Hepatic stellate cell (primary cell): ENCODE measurements at regions not wholly inside any gene's neighbourhood (a gene's known extent, or its start where the extent isn't known, plus 50 kb on each side); places are given as distances from the start of the nearest gene placed in this dataset.

Experiments
- DNase-seq: peaks from one replicate; pipeline ENCODE4 v3.0.0; 2011; ENCODE audit warnings: low spot score

DNA sequence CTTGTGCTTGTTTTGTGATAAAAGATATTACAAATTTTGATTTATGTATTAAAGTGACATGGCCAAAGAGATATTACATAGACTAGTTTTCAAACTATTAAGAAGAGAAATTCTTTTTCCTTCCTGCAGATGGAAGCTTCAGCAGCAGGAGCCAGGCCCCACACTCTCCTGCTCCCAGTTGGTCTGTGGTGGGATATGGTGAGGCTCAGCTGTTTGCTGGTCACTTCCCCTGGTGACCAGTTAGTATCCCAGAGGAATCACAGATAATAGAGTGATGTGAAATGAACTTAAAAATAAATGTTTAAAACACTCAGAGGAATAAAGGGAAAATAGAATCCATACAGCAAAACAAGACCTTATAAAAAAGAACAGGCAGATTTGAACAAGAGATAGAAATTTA lies 154.7 kb downstream of the KTN1 start:
- no peak for DNase-seq

DNA sequence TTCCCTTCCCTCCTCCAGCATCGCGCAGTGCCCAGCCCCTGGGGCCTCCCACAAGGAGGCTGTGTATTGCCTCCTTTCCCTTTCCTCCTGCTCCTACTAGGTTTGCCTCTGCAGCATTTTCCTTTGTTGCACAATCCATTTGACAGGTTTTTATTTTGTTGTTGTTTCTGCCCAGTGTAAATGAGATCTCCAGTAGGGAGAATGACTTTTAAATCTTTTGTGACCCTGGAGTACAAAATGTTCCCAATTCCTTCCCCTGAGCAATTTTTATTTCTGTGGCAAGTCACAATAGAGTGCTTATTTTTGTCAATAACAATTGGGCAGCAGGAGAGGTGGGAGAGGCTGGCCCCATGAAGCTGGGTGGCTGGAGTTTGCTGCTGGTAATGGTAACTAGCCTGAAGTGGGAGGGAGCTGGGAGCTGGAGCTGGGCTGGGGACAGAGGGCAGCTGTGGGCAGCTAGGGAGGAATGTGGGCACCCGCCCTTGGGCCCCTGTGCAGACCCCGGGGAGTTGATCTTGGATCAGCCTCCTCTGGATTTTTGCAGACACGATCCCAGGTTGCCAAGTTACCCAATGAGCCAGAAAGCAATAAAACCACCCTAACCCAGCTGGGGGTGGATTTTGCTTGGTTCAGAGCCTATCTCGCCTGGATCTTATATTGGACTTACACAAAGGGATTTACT lies 160.1 kb downstream of the KTN1 start:
- DNase-seq: no peak

DNA sequence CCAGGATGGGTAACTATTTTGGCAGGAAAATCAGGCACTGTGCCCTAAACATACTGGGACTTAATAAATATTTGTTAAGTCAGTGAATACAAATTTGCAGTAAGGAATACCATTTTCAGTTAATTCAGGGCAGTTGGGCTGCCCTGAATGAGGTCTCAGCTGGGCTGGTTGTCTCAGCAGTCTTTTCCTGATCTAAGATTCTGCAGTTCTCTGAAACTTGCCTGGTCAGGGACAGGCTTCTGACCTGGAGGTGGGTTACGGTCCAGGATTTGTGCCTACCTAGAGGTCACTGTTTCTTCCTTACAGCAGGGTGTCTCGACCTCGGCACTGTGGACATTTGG lies 160.6 kb downstream of the KTN1 start:
- DNase-seq: no peak

DNA sequence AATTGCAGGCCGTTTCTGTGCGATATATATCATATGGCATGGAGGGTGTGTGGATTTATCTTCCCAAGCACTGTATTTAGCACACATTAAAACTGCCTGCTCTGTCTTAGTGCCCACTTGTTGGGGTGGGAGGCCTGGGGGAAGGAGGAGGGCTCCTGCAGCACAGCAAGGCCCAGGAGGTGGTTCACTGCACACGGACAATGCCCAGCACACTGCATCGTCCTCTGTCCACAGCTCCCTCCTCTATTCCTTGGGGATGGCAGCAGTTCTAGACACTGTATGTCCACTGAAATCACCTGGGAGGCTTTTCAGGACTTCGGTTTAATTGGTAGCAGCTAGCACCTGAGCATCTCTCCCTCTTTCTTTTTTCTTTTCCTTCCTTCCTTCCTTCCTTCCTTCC lies 161.2 kb downstream of the KTN1 start:
- DNase-seq: no peak

DNA sequence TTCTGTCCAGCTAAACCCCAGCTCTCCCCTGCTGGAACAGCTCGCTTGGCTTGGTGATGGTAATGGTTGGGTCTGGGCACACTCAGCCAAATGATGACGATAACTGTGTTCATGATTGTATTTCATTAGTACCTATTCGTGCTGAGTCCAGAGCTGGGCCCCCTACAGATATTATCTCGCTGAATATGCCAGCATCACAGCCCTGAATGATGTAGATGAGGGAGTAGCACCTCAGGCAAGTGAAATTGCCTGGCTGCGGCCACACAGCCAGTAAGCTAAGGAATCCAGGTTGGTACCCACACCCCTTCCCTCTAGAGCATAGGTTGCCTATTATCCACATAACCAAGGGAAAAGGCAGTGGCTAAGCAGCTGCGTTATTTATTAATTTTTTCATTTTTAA lies 163.5 kb downstream of the KTN1 start:
- no peak for DNase-seq

DNA sequence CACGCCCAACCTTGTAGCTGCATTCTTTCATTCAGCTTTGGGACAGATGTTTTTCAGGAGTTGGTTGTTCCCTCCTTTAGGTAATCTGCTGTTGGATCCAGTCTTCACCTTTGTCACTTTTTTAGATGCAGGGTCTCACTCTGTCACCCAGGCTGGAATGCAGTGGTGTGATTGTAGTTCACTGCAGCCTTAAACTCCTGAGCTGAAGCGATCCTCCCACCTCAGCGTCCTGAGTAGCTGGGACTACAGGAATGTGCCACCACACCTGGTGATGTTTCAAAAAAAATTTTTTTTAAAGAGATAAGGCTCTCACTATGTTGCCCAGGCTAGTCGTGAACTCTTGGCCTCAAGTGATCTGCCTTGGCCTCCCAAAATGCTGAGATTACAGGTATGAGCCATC lies 164.3 kb downstream of the KTN1 start:
- no peak for DNase-seq

DNA sequence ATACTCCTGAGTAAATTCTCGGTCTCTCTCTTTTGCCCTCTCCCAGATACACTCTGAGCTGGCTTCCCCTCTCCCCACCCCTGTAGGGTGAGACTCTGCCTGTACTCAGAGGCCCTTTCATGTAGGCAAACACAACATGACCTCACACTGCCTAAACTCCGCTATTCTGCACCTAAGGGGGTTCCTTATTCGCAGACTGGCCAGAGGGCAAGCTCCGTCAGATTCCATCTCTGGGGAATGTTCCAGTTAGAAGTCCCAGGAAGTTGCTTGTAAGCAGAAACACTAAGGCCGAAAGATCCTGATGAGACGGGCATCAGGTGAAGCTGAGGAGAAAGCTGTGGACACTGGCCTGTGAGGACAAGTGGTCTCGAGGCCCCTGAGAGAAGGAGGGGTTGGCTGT lies 165.9 kb downstream of the KTN1 start:
- no peak for DNase-seq

DNA sequence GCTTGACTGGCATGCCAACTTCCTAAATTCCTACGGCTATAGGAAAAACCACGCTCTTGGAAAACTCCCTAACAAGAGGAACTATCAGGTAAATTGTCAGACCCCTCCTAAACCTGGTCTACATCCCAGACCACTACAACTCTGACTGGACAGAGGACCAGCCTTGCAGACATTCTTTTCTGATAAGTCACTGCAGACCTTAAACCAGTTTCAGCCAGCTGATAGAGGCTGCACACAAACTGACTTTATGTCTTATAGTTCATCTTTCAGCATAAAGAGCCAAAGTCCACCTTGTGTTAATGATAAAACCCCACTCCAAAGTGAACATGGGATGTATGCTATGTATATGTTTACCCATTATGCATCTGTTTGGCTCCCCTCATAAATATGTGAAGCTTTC lies 166.6 kb downstream of the KTN1 start:
- no peak for DNase-seq

DNA sequence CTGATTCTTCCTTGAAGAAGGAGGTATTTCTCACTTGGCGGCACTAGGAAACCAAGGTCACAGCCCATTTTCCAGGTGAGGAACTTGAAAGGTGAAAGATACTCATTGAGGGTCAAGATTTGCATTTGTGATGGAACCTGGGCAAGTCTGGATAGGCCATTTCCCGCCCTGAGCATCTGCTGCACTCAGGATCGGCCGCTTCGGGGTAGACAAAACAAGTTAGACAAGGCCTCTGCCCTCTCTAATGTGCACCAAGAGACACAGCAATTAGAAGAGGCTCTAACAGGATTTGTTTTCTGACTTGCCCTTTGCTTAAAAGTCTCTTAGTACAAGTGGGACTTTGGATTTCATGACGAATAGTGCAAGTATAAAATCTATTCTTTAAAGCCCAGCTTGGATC lies 167.2 kb downstream of the KTN1 start:
- DNase-seq: no peak

DNA sequence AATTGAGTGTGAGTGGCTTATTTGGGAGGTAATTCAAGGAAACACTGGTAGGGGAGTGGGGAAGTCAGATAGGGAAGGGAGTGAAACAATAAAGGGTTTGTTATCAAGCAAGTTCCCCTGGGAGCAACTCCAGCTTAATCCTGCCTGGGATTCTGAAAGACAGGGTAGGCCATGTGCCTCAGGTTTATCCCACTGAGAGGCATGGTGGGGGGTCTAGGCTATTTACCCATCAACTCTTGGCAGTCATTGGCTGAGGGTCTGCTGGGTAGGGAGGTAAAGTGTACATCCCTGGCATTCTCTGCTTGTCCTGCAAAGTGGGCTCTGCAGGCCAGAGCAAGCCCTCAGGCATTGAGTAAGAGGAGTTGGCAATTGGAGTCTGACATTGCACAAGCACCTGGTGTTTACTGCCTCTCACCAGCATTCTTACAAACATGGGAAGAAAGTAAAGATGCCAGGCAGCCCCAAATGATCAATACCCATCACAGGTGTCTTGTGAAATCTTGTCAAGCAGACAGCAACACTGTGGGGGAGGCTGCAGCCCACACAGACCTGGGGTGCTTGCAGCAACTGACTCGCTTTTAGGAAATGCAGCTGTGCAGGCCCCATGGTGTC lies 169.3 kb downstream of the KTN1 start:
- no peak for DNase-seq

DNA sequence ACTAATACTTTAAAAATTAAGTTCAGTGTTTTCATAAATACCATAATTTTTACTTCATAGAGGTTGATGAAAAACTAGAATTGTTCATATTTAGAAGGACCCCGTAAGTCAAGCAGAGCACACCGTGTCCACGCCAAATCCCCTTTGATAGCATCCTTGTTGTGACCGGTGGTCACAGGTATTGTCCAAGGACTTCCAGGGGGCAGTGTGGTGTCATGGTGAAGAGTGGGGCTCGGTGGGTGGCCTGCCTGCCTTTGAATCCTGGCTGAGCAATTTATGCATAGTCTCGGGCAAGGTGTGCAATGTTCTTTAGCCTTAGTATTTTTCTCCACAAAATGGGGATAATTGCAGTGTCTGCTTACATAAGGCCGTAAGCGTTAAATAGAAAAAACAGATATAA lies 169.9 kb downstream of the KTN1 start:
- no peak for DNase-seq

DNA sequence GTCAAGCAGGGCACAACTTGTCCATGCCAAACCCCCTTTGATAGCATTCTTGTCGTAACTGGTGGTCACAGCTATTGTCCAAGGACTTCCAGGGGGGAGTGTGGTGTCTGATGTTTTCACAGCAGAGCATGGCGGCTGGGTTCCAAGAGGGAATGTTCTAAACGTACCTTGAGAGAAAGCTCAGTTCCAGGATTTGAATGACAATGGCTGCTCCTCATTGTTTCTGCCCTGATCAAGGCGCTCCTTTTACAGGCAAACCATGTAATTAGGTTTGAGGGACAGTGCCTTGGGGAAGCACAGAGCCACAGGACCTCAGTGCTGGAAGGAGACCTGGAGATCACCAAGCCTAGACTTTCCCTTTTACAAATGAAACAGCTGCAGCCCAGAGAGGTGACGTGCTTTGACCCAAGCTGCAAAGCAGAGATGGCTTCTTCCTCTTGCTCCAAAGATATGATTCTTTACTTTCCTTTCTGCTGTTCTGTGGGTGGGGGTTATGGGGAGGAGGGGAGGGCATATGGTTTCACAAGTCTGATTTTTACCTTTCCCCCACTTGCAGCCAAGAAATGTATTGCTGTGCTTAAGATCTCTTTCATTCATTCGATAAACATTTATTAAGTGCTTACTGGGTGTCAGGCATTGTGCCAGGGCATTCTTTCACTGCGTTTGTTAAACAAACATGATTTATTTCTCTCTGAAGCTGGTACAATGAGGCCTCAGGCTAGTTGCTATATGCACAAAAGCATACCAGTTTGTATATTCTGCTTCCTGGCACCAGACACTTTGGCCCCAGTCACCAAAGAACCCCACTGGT lies 172.8 kb downstream of the KTN1 start:
- peak; percentile 8 for DNase-seq

DNA sequence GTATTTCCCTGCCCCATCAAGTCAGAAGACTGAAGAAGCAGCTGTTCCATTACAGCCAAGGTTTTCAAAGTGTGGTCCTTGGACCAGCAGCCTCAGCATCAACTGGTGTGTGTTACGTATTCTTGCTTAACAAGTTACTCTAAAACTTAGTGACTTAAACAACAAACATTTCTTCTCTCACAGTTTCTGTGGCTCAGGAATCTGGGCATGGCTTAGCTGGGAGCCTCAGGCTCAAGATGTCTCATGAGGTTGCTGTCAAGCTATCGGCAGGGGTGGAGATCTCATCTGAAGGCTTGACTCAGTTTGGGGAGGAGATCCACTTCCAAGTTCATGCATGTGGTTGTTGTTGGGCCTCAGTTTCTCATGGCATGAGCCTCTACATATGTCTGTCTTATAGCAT lies 174.5 kb downstream of the KTN1 start:
- DNase-seq: no peak

DNA sequence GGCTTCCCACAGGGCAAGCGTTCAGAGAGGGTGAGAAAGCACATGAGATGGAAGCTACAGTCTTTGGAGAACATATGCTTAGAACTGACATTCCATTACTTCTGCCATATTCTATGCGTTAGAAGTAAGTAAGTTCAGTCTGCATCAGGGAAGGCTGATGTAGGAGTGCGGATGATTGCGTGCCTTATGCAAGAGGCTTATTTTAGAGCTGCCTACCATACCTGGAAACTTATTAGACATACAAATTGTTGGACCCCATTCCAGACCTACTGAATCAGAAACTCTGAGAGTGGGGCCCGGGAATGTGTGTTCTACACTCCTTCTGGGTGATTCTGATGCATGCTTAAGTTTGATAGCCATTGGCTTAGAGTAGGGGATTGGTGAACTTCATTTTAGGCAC lies 174.9 kb downstream of the KTN1 start:
- no peak for DNase-seq

DNA sequence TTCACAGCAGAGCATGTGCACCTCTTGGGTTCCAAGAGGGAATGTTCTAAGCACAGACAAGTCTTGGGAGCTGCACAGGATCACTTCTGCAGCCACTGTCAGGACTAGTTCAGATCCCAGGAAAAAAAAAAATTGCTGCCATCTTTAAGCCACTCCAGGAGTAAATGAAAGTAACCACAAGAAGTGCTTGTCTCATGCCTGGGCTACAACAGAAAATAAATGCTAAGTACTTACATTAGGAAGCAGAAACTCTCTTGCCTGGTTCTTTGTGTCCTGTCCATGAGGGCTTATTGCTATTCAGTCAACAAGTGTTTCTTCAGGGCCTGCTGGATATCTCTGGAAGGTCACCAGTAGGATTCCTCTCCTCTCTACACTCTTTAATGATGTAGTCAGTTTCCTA lies 176.1 kb downstream of the KTN1 start:
- DNase-seq: no peak

DNA sequence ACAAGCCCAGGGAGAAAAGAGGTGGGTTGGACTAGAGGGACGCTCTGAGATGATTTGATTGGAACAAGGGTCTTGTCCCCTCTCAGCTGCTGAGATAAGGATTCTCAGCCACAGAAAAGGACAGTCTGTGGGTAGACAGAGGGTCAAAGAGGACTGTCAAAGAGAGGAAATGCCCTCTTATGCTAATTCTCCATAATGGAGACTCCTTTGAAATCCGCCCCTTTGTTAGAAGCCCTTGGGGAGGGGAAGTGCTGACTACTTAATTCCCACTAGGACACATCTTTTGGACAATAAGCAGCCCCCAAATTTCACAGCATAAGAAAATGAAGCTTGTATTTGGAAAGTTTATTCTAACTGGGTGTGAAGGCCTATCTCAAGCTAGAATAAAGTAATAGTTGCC lies 176.6 kb downstream of the KTN1 start:
- no peak for DNase-seq

DNA sequence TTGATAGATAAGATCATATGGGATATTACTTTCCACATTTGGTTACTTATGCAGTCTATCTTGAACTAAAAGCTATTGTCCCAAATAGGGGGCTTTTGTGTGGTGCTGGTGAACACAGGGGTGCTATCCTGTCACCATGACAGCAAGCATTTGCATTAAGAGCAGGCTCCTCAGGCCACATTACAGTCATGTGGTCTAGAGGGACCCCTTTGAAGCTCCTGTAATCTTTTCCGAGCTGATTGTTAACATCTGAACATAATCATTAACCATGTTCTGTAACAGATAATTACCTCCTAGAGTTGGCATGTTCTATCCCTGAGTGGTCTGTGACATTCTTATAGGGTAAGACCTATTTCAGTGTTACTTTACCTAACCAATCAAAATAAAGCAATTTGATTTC lies 178.8 kb downstream of the KTN1 start:
- no peak for DNase-seq

DNA sequence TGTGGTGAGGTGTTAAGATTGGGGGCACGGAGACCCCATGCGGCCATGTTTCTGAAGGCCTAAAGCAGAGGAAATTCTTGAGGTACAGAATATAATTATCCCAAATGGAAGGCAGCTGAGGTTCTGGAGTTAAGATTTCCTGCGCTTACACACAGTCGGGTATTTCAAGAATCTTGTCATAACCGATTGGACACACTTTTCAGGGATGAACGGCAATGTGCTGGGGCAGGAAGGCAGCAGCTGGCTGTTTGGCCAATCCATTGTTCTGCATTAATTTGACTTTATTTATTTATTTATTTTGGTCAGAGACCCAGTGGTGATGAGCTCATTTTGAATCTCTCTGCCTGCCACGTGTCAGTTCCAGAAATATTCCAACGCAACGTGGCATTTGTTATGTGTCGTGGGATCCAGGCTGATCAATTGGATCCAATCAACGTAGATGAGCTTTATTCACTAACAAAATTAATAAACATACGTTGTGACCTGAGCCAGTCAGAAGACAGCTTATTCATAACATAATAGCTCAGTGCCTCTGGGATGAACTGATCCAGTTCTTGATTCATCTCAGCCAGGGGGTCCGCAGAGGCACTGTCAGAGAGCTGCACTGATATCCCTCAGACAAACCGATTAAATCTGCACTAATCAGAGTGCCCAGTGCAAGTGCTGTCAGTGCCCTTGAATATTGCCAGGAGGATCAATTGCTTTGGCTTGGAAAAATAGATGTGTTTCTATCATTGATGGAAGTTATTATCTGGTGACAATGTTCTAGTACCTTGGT lies 181.0 kb downstream of the KTN1 start:
- no peak for DNase-seq

DNA sequence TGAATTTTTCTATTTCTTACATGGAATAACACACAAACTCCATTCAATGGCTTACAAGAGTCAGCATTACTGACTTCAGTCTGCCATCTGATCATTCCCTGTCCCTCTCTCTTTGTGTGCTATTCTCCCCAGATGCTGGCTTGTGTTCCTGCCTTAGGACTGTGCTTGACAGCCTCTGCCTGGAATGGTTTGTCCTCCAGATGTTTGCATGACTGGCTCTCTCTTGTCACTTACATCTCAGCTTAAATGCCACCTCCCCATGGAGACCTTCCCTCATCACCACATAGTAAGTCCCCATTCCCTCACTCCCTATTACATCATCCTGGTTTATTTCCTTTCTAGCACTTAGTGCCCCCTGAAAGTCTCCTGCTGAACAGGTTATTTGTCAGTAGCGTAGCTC lies 181.6 kb downstream of the KTN1 start:
- DNase-seq: no peak

DNA sequence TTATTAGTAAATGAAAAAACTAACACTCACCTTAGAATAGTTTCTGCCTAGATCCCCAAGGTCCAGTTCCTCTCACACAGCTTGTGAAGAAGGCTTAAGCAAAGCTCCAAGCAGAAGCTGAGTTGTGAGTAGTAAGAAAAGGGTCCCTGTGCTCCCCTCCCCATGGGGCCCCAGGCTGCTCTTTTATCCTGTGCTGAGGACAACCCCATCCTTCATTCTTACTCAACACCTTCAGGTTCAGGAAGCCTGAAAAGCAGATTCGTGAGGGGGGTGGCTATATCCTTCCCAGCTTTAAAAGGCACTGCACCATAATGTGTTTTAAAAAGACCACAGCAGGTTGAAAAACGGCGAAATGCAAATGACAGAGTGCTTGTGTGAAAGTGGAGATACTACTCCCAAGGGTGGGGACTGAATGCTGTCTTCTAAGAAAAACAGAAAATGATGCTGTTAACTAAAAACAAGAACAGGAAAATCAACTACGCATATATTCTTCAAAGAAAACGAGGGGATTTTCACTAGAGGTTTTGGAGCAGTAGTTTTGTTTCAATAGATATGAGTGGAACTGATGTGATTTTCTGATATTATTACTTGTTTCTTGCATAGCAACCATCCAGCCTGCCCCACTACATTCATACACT lies 182.7 kb downstream of the KTN1 start:
- DNase-seq: no peak

DNA sequence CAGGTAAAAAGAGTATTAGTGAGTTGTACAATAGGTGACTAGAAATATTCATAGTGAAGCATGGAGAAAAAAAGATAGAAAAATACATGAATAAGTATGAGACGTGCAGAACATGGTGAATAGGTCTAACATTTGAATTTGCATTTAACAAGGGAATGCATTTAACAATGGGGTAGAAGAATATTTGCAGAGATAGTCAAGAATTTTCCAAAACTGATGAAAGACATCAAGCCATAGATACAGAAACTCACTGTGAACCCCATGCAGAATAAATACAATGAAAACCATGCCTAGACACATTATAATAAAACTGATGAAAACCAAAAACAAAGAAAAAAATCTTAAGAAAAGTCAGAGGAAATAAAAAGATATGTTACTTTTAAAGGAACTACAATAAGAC lies 184.8 kb downstream of the KTN1 start:
- no peak for DNase-seq

DNA sequence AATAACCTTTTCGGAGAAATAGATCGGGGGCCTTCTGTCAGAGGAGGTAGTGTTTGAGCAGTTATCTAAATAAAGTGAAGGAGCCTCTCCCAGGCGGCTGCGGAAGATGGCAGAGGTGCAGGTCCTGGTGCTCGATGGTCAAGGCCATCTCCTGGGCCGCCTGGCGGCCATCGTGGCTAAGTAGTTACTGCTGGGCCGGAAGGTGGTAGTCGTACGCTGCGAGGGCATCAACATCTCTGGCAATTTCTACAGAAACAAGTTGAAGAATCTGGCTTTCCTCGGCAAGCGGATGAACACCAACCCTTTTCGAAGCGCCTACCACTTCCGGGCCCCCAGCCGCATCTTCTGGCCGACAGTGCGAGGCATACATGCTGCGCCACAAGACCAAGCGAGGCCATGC lies 186.1 kb downstream of the KTN1 start:
- DNase-seq: no peak
